Dendritic cell treated with granulocyte-macrophage colony-stimulating factor and Interleukin-4, amounts not matched to agents 40 ng/mL and 50 ng/mL, for 4 days (primary cell): ENCODE measurements at regions not wholly inside any gene's neighbourhood (a gene's known extent, or its start where the extent isn't known, plus 50 kb on each side); places are given as distances from the start of the nearest gene placed in this dataset.

Experiments used
- H3K27ac Mint-ChIP-seq: one replicate; pipeline ENCODE4 v1.8.0; 2022; ENCODE audit warnings: mild to moderate bottlenecking, mixed read lengths
- H3K27me3 Mint-ChIP-seq: one replicate; pipeline ENCODE4 v1.8.0; 2022; ENCODE audit warnings: mild to moderate bottlenecking, mixed read lengths
- H3K36me3 Mint-ChIP-seq: one replicate; pipeline ENCODE4 v1.8.0; 2022; ENCODE audit warnings: low read depth, mixed read lengths
- H3K4me1 Mint-ChIP-seq: one replicate; pipeline ENCODE4 v1.8.0; 2022; ENCODE audit warnings: low read depth, mixed read lengths
- H3K4me3 Mint-ChIP-seq: one replicate; pipeline ENCODE4 v1.8.0; 2022; ENCODE audit warnings: mild to moderate bottlenecking, moderate library complexity, mixed read lengths
- H3K9me3 Mint-ChIP-seq: one replicate; pipeline ENCODE4 v1.8.0; 2022; ENCODE audit warnings: mixed read lengths
- intact Hi-C: fragments of 100-400 bp; cut with micrococcal nuclease; formaldehyde crosslinking; loops from one replicate; pipeline ENCODE4 v1.15.0; 2022

GRCh38 chr2:120675460-120676130, 60.1 kb upstream of the GLI2 start:
- Mint-ChIP-seq H3K27ac (no peak overlapping the region), H3K4me3 (no peak overlapping the region), H3K36me3 (no peaks in the 10 kb centered on the region), H3K27me3 (peaks cover 25% of the 10 kb centered on the region), H3K4me1 (no peaks in the 10 kb centered on the region), H3K9me3 (no peaks in the 10 kb centered on the region)
- intact Hi-C loops, result loop anchor here (2.0 to 10.0 kb wide), 3 partner anchors 333 to 1031 kb away; no protein-coding TSS in a partner anchor

DNA sequence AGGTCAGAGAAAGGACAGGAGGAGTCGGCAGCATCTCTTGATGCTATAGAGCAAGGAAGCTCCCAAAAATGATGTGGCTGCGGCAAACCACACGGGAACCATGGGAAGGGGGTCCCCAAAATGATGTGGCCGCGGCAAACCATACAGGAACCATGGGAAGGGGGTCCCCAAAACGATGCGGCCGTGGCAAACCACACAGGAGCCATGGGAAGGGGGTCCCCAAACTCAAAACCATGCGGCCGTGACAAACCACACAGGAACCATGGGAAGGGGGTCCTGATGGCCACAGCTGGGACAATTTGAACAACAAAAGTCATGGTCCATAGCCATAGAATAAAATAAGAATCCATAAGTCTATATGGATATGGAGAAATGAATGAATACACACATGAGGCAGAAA, 58.4 kb upstream of the GLI2 start:
- intact Hi-C loops, result loop anchor here (10.0 kb wide), 2 partner anchors 562 to 1032 kb away; no protein-coding TSS in a partner anchor
- H3K27ac Mint-ChIP-seq, result no peak overlapping the region
- H3K36me3 Mint-ChIP-seq, result no peaks in the 10 kb centered on the region
- no peaks in the 10 kb centered on the region for H3K9me3 Mint-ChIP-seq
- peaks cover 23% of the 10 kb centered on the region for H3K27me3 Mint-ChIP-seq
- H3K4me3 Mint-ChIP-seq, result no peak overlapping the region
- no peaks in the 10 kb centered on the region for H3K4me1 Mint-ChIP-seq

- Mint-ChIP-seq H3K4me1 (no peaks in the 10 kb centered on the region), H3K4me3 (no peak overlapping the region), H3K27ac (no peak overlapping the region), H3K27me3 (peaks cover 23% of the 10 kb centered on the region), H3K9me3 (no peaks in the 10 kb centered on the region), H3K36me3 (no peaks in the 10 kb centered on the region)
- intact Hi-C loops, result loop anchor here (10.0 kb wide), 2 partner anchors 563 to 1033 kb away; no protein-coding TSS in a partner anchor
These were observed 57.9 kb upstream of the GLI2 start for GRCh38 chr2:120677696-120678247.

- Mint-ChIP-seq H3K4me1 (no peaks in the 10 kb centered on the region), H3K4me3 (no peak overlapping the region), H3K27ac (no peak overlapping the region), H3K9me3 (no peaks in the 10 kb centered on the region), H3K27me3 (peaks cover 23% of the 10 kb centered on the region), H3K36me3 (no peaks in the 10 kb centered on the region)
- intact Hi-C loops, result loop anchor here (10.0 kb wide), 2 partner anchors 563 to 1033 kb away; no protein-coding TSS in a partner anchor
These were observed 57.4 kb upstream of the GLI2 start for GRCh38 chr2:120678251-120678650.

- no peaks in the 10 kb centered on the region for H3K4me1 Mint-ChIP-seq
- H3K4me3 Mint-ChIP-seq, result no peak overlapping the region
- peaks cover 23% of the 10 kb centered on the region for H3K27me3 Mint-ChIP-seq
- intact Hi-C loops, result loop anchor here (10.0 kb wide), 2 partner anchors 564 to 1034 kb away; no protein-coding TSS in a partner anchor
- H3K9me3 Mint-ChIP-seq, result no peaks in the 10 kb centered on the region
- H3K27ac Mint-ChIP-seq, result no peak overlapping the region
- H3K36me3 Mint-ChIP-seq, result no peaks in the 10 kb centered on the region
These were observed 56.7 kb upstream of the GLI2 start for GRCh38 chr2:120678926-120679325.

GRCh38 chr2:120679526-120679925, 56.1 kb upstream of the GLI2 start:
- Mint-ChIP-seq H3K36me3 (no peaks in the 10 kb centered on the region), H3K4me3 (no peak overlapping the region), H3K27ac (no peak overlapping the region), H3K9me3 (no peaks in the 10 kb centered on the region), H3K27me3 (peaks cover 23% of the 10 kb centered on the region), H3K4me1 (no peaks in the 10 kb centered on the region)
- intact Hi-C loops, result loop anchor here (10.0 kb wide), 2 partner anchors 565 to 1035 kb away; no protein-coding TSS in a partner anchor

DNA sequence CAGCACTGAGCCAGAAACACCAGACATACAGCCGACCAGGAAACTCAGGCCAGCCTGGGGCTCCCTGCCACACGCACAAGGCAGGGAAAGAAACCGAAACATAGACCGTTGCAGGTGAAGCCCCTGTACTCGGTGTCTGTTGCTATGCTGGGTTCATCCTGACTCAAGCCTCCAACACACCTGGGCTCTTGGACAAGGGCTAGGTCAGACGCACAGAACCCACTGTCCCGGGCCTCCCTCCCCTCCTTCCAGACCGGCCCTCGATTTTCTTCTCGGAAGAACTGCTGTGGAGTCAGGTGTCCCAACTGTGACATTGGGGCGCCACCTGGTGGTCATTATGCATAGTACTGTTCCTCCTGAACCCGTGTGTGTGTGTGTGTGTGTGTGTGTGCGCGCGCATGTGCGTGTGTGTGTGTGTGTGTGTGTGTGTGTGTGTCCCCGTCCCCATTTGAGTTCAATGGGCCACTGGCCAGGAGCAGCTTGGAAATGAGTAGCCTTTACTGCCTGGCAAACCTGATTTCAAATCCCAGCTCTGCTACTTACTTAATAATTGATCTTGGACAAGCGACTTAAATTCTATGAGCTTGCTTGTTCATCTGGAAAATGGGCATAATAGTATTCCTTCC, 55.4 kb upstream of the GLI2 start:
- no peaks in the 10 kb centered on the region for H3K36me3 Mint-ChIP-seq
- no peak overlapping the region for H3K4me3 Mint-ChIP-seq
- H3K27ac Mint-ChIP-seq, result no peak overlapping the region
- intact Hi-C loops, result no loop called here
- H3K27me3 Mint-ChIP-seq, result peaks cover 26% of the 10 kb centered on the region
- no peaks in the 10 kb centered on the region for H3K4me1 Mint-ChIP-seq
- H3K9me3 Mint-ChIP-seq, result no peaks in the 10 kb centered on the region

GRCh38 chr2:120681181-120681580, 54.5 kb upstream of the GLI2 start:
- H3K4me1 Mint-ChIP-seq, result no peaks in the 10 kb centered on the region
- no peaks in the 10 kb centered on the region for H3K9me3 Mint-ChIP-seq
- no peak overlapping the region for H3K27ac Mint-ChIP-seq
- intact Hi-C loops, result no loop called here
- H3K27me3 Mint-ChIP-seq, result peaks cover 20% of the 10 kb centered on the region
- no peaks in the 10 kb centered on the region for H3K36me3 Mint-ChIP-seq
- H3K4me3 Mint-ChIP-seq, result no peak overlapping the region

DNA sequence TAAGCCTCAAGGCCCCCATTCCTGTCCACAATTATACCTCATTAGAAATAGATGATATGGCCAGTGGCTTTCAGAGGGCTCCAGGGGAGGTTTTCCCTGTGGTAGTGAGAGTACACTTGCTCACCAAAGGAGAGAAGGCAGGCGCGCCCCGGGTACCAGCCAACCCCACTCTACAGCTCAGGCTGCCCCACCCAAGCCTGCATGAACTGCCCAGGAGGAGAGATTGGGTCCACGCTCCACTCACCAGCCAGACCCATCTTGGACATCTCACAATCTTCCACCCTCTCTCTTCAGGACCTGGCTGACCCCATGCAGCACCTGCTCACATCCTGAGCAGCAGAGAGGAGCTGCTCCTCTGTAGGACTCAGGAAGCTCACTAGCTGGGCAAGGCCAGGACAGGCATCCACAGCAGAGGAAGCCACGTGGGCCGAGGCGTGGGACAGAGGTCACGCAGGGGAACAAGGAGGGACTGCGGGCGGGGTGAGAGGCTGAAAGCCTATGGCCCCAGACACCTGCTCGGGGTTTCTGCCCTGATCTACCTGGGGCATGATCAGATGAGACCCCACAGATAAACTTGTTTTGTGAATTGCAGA, 53.9 kb upstream of the GLI2 start:
- peaks cover 18% of the 10 kb centered on the region for H3K27me3 Mint-ChIP-seq
- no peaks in the 10 kb centered on the region for H3K9me3 Mint-ChIP-seq
- H3K27ac Mint-ChIP-seq, result no peak overlapping the region
- intact Hi-C loops, result no loop called here
- H3K4me1 Mint-ChIP-seq, result no peaks in the 10 kb centered on the region
- no peaks in the 10 kb centered on the region for H3K36me3 Mint-ChIP-seq
- H3K4me3 Mint-ChIP-seq, result no peak overlapping the region

DNA sequence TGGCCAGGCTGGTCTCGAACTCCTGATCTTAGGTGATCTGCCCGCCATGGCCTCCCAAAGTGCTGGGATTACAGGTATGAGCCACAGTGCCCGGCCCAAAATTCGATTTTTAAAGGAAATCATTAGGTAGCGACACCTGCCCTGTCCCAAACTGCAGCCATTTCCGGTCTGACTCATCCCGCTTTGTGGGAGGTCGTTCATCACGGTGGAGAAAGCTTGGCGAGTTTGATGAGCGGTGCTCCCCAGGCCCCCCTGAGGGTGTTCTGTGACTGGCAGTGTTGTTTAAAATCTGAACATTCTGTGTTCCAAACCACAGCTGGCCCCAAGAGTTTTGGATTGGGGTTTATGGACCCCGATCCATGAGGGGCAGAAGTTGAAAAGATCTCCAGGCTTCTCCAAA, 53.0 kb upstream of the GLI2 start:
- Mint-ChIP-seq H3K27me3 (peaks cover 17% of the 10 kb centered on the region), H3K4me1 (no peaks in the 10 kb centered on the region), H3K9me3 (no peaks in the 10 kb centered on the region), H3K36me3 (no peaks in the 10 kb centered on the region), H3K27ac (no peak overlapping the region), H3K4me3 (no peak overlapping the region)
- intact Hi-C loops, result no loop called here

DNA sequence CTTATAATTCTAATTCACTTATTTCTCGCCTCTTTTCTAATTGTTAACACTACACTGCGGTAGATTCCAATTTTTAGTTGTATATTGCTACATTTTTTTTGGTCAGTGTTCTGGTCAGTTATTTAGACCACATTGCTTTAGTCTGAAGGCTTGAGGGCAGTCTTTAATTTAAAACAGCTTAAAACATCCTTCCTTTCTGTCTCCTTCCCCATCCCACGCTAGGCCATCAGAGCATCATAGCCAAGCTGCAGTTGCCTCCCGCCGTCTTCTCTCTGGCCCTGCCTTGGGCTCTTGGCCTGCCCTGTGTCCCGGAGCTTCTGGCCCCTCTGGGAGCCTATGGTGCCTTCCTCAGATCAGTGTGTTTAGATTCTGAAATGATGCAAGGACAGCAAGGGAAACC, 52.6 kb upstream of the GLI2 start:
- Mint-ChIP-seq H3K4me1 (no peaks in the 10 kb centered on the region), H3K27ac (no peak overlapping the region), H3K9me3 (no peaks in the 10 kb centered on the region), H3K36me3 (no peaks in the 10 kb centered on the region), H3K4me3 (no peak overlapping the region), H3K27me3 (peaks cover 13% of the 10 kb centered on the region)
- intact Hi-C loops, result no loop called here

DNA sequence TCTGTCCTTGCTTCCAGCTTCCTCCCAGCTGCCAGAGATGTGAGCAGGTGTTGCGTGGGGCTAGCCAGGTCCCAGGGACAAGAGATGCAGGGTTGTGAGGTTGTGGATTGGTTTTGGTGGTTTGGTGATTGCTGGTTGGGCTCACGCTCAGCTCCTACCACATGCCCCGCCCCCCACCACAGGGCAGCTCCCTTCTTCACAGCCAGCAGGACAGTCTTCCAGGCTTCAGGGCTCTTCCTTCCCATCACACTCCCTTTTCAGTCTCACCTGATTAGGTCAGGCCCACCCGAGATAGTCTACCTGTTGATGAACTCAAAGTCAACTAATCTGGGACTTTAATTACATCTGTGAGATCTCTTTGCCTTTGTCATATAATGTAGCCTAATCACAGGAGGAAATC, 52.0 kb upstream of the GLI2 start:
- no peaks in the 10 kb centered on the region for H3K4me1 Mint-ChIP-seq
- H3K9me3 Mint-ChIP-seq, result no peaks in the 10 kb centered on the region
- peaks cover 8% of the 10 kb centered on the region for H3K27me3 Mint-ChIP-seq
- H3K4me3 Mint-ChIP-seq, result no peak overlapping the region
- no peak overlapping the region for H3K27ac Mint-ChIP-seq
- intact Hi-C loops, result no loop called here
- no peaks in the 10 kb centered on the region for H3K36me3 Mint-ChIP-seq

DNA sequence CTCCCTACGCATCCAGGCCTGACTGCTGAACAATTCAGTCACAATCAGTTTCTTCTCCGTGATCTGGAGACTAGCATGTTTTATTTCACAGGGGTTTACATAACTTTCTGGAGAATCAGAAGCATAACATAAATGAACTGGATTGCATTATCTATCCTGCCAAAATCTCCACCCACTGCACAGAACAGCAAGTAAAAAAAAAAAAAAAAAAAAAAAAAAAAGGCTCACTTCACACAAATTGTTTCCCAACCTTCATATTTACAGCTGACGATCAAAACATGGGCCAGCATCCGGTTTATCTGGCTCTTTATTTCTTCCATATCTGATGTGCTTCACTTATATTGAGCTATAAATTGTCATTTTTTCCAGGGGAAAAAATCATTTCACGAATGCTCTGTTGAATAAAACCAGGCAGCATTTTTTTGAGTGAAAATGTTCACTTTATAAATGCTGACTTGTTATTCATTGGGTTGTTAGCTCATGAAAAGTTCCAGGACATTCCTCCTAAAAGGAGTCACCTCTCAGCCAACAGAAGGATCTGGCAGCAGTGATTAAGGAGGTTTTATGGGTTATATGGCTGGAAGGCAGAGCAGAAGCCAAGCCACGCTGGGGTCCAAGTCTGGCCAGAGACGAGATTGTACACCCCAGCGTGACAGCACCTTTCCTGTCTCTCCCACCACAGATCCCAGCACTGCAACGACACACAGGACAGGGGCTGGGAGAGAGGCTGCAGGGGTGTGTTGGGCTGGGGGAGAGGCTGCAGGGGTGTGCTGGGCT, 51.2 kb upstream of the GLI2 start:
- H3K27ac Mint-ChIP-seq, result no peak overlapping the region
- no peak overlapping the region for H3K4me3 Mint-ChIP-seq
- no peaks in the 10 kb centered on the region for H3K36me3 Mint-ChIP-seq
- no peaks in the 10 kb centered on the region for H3K4me1 Mint-ChIP-seq
- peaks cover 6% of the 10 kb centered on the region for H3K27me3 Mint-ChIP-seq
- intact Hi-C loops, result no loop called here
- H3K9me3 Mint-ChIP-seq, result no peaks in the 10 kb centered on the region
